Neural progenitor cell (in vitro differentiated cells): ENCODE measurements at regions not wholly inside any gene's neighbourhood (a gene's known extent, or its start where the extent isn't known, plus 50 kb on each side); places are given as distances from the start of the nearest gene placed in this dataset.
A peak's percentile ranks its signal among the peaks of the same experiment; 100 is the strongest.

ENCODE experiments used
- DNase-seq: peaks from one replicate; pipeline ENCODE4 v3.0.0-alpha.2; 2016; ENCODE audit warnings: low spot score
- H2AFZ ChIP-seq: fragments of 200-600 bp; sonication (generic); replicated peaks from 2 replicates; pipeline ENCODE4 v1.6.1; 2016; ENCODE audit warnings: antibody characterized with exemption
- H3F3A ChIP-seq: fragments of 200-600 bp; sonication (generic); 2 replicates; pipeline ENCODE4 v1.6.1; 2016; ENCODE audit warnings: antibody characterized with exemption, low read depth
- H3K27ac ChIP-seq: fragments of 200-600 bp; sonication (generic); 2 replicates; pipeline ENCODE4 v1.5.1; 2016; ENCODE audit warnings: mild to moderate bottlenecking
- H3K27me3 ChIP-seq: fragments of 200-600 bp; sonication (generic); 2 replicates; pipeline ENCODE4 v1.6.1; 2016; ENCODE audit warnings: mild to moderate bottlenecking, moderate library complexity
- H3K36me3 ChIP-seq: fragments of 200-600 bp; sonication (generic); 2 replicates; pipeline ENCODE4 v1.5.1; 2016
- H3K4me1 ChIP-seq: fragments of 200-600 bp; sonication (generic); 2 replicates; pipeline ENCODE4 v1.6.1; 2016; ENCODE audit warnings: mixed run types
- H3K4me2 ChIP-seq: fragments of 200-600 bp; sonication (generic); 2 replicates; pipeline ENCODE4 v1.6.1; 2016
- H3K4me3 ChIP-seq: fragments of 200-600 bp; sonication (generic); 2 replicates; pipeline ENCODE4 v1.5.1; 2016
- H3K79me2 ChIP-seq: fragments of 200-600 bp; sonication (generic); 2 replicates; pipeline ENCODE4 v1.6.1; 2016; ENCODE audit warnings: low read depth
- H3K9ac ChIP-seq: fragments of 200-600 bp; sonication (generic); 2 replicates; pipeline ENCODE4 v1.6.1; 2016
- H3K9me3 ChIP-seq: fragments of 200-600 bp; sonication (generic); 2 replicates; pipeline ENCODE4 v1.5.1; 2016; ENCODE audit warnings: low read depth
- H4K20me1 ChIP-seq: fragments of 200-600 bp; sonication (generic); 2 replicates; pipeline ENCODE4 v1.6.1; 2016; ENCODE audit warnings: low read depth
- H3K27ac Mint-ChIP-seq: 3 replicates; pipeline ENCODE4 v1.8.0; 2021; ENCODE audit warnings: mixed read lengths
- H3K27me3 Mint-ChIP-seq: 2 replicates; pipeline ENCODE4 v1.8.0; 2022; ENCODE audit warnings: low read depth, mild to moderate bottlenecking, inconsistent platforms, moderate library complexity, mixed read lengths; ENCODE audit not compliant: insufficient read depth
- H3K36me3 Mint-ChIP-seq: 3 replicates; pipeline ENCODE4 v1.8.0; 2021; ENCODE audit warnings: mixed read lengths
- H3K4me1 Mint-ChIP-seq: 3 replicates; pipeline ENCODE4 v1.8.0; 2021; ENCODE audit warnings: mixed read lengths
- H3K4me3 Mint-ChIP-seq: 3 replicates; pipeline ENCODE4 v1.8.0; 2021; ENCODE audit warnings: mild to moderate bottlenecking, moderate library complexity, mixed read lengths
- H3K9me3 Mint-ChIP-seq: 3 replicates; pipeline ENCODE4 v1.8.0; 2020; ENCODE audit warnings: mixed read lengths
- EZH2 ChIP-seq: fragments of 200-600 bp; sonication (generic); IDR thresholded peaks from 2 replicates; pipeline ENCODE4 v1.6.1; 2017; ENCODE audit warnings: antibody characterized with exemption, mild to moderate bottlenecking, moderate library complexity
- EZH2phosphoT487 ChIP-seq: fragments of 200-600 bp; sonication (generic); IDR thresholded peaks from 2 replicates; pipeline ENCODE4 v1.6.1; 2017; ENCODE audit warnings: antibody characterized with exemption
- TF ChIP-seq, protein P1 (sequence below): fragments of 200-600 bp; sonication (generic); IDR thresholded peaks from 2 replicates; pipeline ENCODE4 v1.5.1; 2017; ENCODE audit warnings: antibody characterized with exemption, mild to moderate bottlenecking

- Histone ChIP-seq H3K4me3 (no peak overlapping the region), H2AFZ (peak overlapping the region; percentile 27), H3K4me2 (no peak overlapping the region), H3F3A (no peaks in the 10 kb centered on the region), H3K36me3 (no peaks in the 10 kb centered on the region), H3K4me1 (peaks cover 9% of the 10 kb centered on the region), H3K9me3 (no peaks in the 10 kb centered on the region), H3K79me2 (no peaks in the 10 kb centered on the region), H3K27me3 (no peaks in the 10 kb centered on the region), H3K27ac (no peak overlapping the region), H3K9ac (no peak overlapping the region), H4K20me1 (no peaks in the 10 kb centered on the region)
- H3K4me1 Mint-ChIP-seq: no peaks in the 10 kb centered on the region
- no peak overlapping the region for H3K27ac Mint-ChIP-seq
- H3K36me3 Mint-ChIP-seq: no peaks in the 10 kb centered on the region
- peaks cover 3% of the 10 kb centered on the region for H3K27me3 Mint-ChIP-seq
- no peak overlapping the region for H3K4me3 Mint-ChIP-seq
- no peak for TF ChIP-seq EZH2phosphoT487
- TF ChIP-seq, protein P1, sequence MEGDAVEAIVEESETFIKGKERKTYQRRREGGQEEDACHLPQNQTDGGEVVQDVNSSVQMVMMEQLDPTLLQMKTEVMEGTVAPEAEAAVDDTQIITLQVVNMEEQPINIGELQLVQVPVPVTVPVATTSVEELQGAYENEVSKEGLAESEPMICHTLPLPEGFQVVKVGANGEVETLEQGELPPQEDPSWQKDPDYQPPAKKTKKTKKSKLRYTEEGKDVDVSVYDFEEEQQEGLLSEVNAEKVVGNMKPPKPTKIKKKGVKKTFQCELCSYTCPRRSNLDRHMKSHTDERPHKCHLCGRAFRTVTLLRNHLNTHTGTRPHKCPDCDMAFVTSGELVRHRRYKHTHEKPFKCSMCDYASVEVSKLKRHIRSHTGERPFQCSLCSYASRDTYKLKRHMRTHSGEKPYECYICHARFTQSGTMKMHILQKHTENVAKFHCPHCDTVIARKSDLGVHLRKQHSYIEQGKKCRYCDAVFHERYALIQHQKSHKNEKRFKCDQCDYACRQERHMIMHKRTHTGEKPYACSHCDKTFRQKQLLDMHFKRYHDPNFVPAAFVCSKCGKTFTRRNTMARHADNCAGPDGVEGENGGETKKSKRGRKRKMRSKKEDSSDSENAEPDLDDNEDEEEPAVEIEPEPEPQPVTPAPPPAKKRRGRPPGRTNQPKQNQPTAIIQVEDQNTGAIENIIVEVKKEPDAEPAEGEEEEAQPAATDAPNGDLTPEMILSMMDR: no peak
- TF ChIP-seq EZH2: no peak
- DNase-seq: no peak
- no peaks in the 10 kb centered on the region for H3K9me3 Mint-ChIP-seq
Measured at GRCh38 chr10:36117231-36117630, 475.1 kb upstream of the FZD8 start.

- Histone ChIP-seq H3K4me2 (no peak overlapping the region), H3K9ac (no peak overlapping the region), H3K4me1 (peaks cover 9% of the 10 kb centered on the region), H3K27me3 (no peaks in the 10 kb centered on the region), H3K79me2 (no peaks in the 10 kb centered on the region), H3K4me3 (no peak overlapping the region), H3K9me3 (no peaks in the 10 kb centered on the region), H3K36me3 (no peaks in the 10 kb centered on the region), H3F3A (no peaks in the 10 kb centered on the region), H3K27ac (no peak overlapping the region), H2AFZ (peak overlapping the region; percentile 27), H4K20me1 (no peaks in the 10 kb centered on the region)
- H3K4me1 Mint-ChIP-seq: no peaks in the 10 kb centered on the region
- DNase-seq: no peak
- H3K27ac Mint-ChIP-seq: no peak overlapping the region
- TF ChIP-seq, protein P1: no peak
- TF ChIP-seq EZH2phosphoT487: no peak
- no peak for TF ChIP-seq EZH2
- peaks cover 3% of the 10 kb centered on the region for H3K27me3 Mint-ChIP-seq
- no peaks in the 10 kb centered on the region for H3K36me3 Mint-ChIP-seq
- no peak overlapping the region for H3K4me3 Mint-ChIP-seq
- H3K9me3 Mint-ChIP-seq: no peaks in the 10 kb centered on the region
Measured at GRCh38 chr10:36116731-36117130, 474.6 kb upstream of the FZD8 start.

GRCh38 chr10:36116040-36116439 is 473.9 kb upstream of the FZD8 start:
- H4K20me1 ChIP-seq: no peaks in the 10 kb centered on the region
- no peak overlapping the region for H3K9ac ChIP-seq
- Mint-ChIP-seq H3K4me1 (peaks cover 2% of the 10 kb centered on the region), H3K27ac (no peak overlapping the region), H3K4me3 (no peak overlapping the region), H3K27me3 (peaks cover 3% of the 10 kb centered on the region), H3K9me3 (no peaks in the 10 kb centered on the region), H3K36me3 (no peaks in the 10 kb centered on the region)
- no peaks in the 10 kb centered on the region for H3K27me3 ChIP-seq
- H2AFZ ChIP-seq: no peak overlapping the region
- no peak overlapping the region for H3K4me3 ChIP-seq
- TF ChIP-seq EZH2phosphoT487 (no peak), EZH2 (no peak)
- TF ChIP-seq, protein P1: no peak
- no peaks in the 10 kb centered on the region for H3K79me2 ChIP-seq
- no peak overlapping the region for H3K27ac ChIP-seq
- H3K4me1 ChIP-seq: peaks cover 9% of the 10 kb centered on the region
- no peak overlapping the region for H3K4me2 ChIP-seq
- no peak for DNase-seq
- no peaks in the 10 kb centered on the region for H3K36me3 ChIP-seq
- H3F3A ChIP-seq: no peaks in the 10 kb centered on the region
- H3K9me3 ChIP-seq: no peaks in the 10 kb centered on the region
